ENCODE measurements at regions not wholly inside any gene's neighbourhood (a gene's known extent, or its start where the extent isn't known, plus 50 kb on each side); places are given as distances from the start of the nearest gene placed in this dataset.

DNA sequence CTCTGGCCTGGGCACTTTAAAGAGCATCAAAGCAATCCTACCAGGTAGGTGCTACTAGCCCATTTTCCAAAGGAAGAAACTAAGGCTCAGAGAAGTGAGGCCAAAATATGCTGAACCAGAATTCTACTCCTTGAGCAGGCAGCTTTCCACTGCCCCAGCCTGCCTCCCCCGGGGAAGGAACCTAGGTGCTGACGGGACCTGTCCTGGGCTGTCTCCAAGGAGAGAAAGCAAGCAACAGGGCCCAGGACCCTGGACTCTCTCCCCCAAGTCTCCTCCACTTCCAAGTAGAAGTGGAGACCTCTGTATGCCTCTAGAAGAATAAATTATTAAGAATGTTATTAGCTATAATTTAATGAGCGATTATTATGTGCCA, 159.5 kb downstream of the MRPL14 start:
- DNase-seq (ENCODE audit: low spot score): no peak

DNA sequence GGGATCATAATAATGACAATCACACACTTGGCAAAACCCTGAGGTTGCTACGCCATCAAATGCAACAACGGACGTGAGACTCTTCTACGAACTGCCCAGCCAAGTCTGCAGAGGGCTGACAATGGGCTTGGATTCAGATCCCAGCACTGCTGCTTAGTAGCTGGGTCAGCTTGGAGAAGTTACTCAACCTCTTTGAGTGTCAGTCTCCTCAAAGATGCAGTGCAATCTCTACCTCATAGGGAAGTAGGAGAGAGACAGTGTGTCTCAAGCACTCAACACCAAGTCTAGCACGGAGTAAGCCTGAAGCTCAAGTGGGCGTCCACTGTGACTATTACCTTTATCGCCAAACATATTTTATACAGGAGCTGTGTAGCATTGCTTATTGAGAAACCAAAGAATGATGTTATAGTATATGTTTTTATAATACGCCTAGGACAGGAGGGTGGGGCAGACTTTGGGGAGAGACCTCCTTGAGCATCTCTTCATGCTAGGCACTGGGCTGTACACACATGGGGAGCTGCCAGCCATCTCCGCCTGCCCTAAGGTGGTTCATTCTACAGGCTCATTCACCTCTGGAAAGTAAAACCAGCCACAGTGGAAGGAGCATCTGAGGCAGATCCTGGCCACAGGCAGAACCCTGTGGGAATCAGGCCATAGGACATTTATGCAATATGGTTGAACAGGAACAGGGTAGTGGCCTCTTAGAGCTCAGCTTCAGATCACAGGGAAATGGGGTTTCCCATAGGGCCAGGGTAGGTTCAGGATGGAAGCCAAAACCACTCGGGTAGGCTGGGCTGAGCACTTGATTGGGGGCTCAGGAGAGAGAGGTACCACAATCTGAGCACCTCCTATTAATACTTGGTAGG, 160.2 kb downstream of the MRPL14 start:
- DNase-seq (ENCODE audit: low spot score): no peak

DNA sequence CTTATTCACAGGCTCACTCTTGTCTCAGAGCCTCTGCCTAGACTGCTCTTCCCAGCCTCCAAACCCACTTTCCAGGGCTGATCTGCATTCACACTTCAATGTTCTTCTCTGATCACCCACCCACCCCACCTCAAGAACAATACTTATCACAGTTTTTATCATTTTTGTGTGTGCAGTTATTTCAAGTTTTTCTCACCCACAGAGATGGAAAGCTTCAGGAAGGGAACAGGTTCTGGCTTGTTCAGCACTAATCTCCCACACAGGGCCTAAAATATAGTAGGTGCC, 160.9 kb downstream of the MRPL14 start:
- no peak for DNase-seq (ENCODE audit: low spot score)

DNA sequence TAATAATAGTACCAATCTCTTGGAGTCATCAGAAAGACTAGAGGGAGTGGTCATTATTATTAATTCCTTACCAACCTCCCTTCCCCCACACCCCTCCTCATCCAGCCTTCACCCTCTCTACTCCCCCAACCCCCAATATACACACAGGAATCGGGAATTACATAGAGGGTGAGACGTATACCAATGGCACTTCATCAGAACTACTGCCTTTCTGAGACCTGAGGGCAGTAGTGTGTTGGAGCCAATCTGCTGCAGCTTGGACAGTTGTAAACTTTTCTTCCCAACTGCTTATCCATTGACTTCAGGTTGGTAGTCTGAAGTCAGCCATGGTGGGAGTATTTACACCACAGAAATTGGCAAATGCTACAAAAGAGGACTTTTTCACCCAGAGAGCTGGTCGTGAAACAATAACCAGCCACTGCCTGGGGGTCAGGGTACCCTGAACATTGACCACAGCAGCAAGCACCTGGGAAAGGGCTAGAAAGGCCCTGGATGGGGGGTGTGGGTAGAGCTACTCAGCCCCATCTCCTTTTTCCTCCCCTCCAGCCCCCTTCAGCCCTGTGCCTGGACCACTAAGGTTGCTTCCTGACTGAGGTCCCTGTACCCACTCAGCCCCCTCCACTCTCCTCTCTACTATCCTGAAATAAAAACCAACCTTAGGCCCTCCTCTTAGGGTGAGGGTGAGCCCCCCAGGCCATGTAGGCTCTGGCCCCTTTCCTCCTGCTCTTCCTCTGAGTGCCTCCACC, 161.5 kb downstream of the MRPL14 start:
- DNase-seq (ENCODE audit: low spot score): no peak

DNA sequence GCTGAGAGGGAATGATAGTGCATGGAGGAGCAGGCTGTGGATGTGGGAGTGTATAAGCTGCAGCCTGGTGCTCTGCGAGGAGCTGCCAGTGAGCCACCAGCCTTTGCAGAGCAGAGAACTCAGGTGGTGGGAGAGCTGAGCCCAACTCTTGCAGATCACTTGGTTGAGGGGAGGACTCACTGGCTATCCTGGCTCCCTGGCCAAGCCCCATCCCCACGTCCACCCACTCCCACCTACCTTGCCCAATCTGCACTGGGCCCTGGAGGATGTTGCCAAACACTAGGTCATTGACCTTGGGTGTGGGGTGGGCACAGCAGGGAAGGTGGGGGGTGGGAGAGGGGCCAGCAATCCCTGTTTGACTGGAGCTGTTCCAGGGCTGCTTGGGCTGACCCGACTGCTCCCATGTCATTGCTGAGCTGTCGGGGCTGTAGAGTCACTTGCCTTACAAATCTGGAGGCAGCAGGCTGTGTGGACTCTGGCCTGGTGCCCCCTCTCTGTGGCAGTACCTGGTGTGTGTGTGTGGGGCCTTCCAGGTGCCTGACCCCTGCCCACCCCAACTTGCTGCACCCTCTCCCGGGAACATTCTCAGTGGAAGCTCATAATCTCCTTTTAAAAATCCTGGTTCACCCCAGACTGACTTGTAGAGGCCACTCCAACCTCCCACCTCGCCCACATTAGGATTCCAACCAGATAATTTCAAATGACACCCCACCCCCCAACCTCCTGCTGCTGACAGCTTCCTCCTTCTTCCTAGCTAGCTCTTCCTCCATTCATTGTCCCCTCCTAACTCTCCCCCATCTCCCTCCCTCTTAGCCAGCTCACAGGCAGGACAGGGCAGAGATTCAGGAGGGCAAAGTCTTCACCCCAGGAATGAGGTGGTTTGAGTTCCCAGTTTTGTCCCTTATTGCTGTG, 162.3 kb downstream of the MRPL14 start:
- no peak for DNase-seq (ENCODE audit: low spot score)

DNA sequence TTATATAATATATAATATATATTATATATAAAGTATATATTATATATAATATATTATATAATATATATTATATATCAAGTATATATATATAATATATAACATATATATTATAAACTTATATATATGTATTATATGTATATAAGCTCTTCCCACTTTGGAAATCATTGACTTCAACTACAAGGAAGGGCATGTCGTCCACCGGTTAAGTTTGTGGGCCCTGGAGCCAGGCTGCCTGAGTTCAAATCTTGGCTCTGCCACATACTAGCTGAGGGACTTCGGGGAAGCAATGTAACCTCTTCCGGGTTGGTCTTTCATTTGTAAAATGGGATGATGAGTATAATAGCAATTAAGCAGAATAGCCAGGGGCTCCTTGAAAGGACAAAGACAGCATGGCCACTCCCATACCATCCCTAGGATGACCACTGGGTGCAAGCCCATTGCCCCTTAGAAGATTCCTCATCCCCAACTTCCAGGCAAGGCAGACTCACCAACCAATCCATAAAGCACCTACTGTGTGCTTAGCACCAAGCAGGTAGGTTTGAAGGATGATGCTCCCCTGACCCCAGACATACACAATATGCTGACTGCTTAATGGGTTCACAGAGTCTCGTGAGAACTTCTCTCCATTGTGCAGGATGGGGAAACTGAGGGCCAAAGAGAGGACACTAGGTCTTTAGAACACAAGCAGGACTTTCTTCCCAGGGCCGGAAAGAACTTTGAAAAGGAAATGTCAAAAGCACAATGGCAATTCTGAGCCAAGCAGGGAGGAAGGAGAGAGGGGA, 163.2 kb downstream of the MRPL14 start:
- no peak for DNase-seq (ENCODE audit: low spot score)

DNA sequence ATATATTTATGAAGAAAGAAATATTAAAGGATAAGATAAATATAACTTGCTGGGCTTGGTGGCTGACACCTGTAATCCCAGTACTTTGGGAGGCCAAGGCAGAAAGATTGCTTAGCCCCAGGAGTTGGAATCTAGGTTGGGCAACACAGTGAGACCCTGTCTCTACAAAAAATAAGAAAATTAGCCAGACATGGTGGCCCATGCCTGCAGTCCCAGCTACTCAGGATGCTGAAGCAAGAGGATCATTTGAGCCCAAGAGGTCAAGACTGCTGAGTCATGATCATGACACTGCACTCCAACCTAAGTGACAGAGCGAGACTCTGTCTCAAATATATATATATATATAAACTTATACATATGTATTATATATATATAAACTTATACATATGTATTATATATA, 164.0 kb downstream of the MRPL14 start:
- DNase-seq (ENCODE audit: low spot score): no peak

DNA sequence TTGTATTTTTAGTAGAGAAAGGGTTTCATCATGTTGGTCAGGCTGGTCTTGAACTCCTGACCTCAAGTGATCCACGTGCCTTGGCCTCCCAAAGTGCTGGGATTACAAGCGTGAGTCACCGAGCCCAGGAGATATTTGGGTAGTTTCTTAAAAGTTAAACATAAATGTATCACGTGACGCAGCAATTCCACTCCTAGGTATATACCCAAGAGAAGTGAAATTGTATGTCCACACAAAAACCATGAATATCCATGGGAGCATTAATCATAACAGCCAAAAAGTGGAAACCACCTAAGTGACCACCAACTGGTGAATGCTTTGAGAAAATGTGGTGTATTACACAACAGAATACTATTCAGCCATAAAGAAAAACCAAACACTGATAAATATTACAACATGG, 164.8 kb downstream of the MRPL14 start:
- DNase-seq (ENCODE audit: low spot score): no peak

DNA sequence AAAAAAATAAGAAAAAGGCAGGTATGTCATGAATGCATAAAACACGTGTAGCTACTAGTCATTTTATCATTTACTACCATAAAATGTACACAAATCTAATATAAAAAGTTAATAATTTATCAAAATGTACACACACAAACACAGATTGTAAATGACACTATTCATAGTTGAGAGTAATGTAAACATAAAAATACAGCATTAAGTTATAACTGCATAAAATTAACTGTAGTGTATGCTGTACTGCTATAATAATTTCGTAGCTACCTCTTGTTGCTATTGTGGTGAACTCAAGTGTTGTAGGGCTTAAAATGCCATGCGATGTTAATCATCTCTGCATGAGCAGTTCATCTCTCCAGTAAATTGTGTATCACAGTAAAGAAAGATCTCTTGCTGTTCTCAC, 170.0 kb downstream of the MRPL14 start:
- no peak for DNase-seq (ENCODE audit: low spot score)

DNA sequence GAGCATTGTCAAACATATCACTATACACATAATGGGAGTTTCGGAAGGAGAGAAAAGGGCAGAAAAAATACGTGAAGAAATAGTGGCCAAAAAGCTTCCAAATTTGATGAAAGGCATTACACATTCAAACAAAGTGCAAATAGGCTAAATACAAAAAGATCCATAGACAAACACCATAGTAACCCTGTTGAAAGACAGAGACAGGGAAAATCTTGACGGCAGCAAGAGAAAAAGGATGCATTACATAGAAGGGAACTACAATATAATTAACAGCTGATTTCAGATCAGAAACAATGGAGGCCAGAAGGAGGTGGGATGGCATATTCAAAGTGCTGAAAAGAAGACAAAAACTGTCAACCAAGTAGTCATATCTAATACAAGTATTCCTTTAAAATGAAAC, 170.8 kb downstream of the MRPL14 start:
- DNase-seq (ENCODE audit: low spot score): no peak

DNA sequence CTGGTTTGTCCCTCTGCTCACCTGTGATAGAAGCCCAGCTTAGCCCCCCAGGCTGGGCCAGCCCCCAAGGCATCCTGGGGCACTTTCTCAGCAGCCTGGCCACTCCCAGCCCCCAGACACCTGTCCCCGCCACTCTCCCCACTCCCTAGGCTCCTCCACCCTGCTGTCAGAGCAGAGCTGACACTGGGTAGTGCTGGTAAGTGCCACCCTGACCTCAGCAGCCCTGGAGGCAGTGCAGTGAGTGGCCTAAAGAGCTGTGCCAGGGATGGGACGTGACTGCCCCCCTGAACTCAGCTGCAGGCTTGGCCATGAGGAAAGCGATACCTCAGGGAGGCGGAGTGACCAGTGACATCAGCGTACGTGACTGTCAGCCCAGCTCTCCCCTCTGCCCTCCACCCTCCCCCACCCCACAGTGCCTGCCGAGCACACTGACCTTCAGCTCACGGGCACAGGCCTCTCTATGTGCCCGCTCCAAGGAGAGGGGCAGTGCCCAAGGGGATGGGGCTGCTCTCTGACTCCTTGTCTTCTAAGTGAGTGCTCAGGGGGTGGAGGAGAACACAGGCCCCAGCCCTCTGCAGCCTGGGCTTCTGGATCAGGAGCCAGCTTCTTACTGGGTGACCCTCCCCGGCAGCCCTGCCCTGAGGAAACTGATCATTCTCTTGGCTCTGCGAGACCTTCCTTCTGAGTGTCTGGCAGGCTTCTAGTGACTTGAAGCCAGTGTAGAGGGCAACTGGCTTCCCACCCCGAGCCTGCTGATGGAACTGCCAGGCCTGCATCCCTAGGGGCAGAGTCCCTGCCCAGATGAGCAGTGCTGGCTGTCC, 172.7 kb downstream of the MRPL14 start:
- no peak for DNase-seq (ENCODE audit: low spot score)

DNA sequence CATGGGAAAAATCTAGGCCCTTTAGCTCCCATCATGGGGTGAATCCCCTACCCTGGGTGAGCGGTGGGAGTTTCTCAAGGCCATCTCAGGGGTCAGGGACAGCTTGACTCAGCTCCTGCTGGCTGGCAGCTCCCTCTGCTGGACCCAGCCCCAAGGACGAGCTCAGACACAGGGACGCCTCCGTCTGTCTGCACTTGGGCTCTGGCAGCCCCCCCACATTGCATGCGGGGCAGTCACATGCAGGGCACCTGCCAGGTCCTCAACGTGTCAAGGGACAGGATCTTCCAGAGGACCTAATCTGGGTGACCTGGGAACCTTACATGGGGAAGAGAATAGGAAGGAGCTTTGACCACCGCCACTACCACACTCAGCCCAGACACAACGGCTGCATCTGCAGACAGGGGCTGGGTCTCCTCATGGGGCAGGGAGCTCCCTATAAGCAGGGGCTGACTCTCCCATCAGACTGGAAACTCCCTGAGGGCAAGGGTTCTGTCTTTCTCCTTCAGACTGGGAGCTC, 173.4 kb downstream of the MRPL14 start:
- no peak for DNase-seq (ENCODE audit: low spot score)

DNA sequence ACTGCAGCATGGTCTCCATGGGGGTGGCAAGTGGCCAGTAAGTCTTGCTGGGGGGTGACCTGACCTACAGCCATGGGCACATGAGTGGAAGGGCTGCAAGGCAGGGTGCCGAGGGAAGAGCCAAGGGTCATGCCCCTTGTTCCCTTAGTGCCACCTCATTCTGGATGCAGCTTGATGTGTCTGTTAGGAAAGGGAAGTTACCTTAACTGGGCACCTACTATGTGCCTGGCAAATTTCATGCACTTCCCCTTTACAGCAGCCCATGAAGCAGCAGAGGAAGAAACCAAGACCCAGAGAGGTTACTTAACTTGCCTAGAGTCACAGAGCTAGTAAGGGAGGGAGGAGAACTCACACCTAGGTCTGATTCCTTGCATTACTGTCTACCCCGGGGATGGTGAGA, 174.0 kb downstream of the MRPL14 start:
- no peak for DNase-seq (ENCODE audit: low spot score)

DNA sequence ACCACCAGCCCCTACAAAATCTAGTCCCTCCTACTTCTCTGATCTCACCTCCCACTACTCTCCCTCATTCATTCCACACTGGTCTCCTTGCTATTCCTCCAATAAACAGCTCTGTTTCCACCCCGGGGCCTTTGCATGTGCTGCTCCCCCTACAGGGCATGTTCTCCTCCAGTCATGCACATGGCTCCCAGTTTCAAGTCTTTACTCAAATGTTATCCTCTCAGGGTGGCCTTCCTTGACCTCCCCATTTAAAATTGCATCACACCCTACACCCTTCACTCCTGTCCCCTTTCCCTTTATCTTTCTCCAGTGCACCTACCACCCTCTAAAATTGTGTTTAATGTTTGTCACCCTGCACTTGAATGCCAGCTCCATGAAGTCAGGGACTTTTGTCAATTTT, 174.5 kb downstream of the MRPL14 start:
- no peak for DNase-seq (ENCODE audit: low spot score)

DNA sequence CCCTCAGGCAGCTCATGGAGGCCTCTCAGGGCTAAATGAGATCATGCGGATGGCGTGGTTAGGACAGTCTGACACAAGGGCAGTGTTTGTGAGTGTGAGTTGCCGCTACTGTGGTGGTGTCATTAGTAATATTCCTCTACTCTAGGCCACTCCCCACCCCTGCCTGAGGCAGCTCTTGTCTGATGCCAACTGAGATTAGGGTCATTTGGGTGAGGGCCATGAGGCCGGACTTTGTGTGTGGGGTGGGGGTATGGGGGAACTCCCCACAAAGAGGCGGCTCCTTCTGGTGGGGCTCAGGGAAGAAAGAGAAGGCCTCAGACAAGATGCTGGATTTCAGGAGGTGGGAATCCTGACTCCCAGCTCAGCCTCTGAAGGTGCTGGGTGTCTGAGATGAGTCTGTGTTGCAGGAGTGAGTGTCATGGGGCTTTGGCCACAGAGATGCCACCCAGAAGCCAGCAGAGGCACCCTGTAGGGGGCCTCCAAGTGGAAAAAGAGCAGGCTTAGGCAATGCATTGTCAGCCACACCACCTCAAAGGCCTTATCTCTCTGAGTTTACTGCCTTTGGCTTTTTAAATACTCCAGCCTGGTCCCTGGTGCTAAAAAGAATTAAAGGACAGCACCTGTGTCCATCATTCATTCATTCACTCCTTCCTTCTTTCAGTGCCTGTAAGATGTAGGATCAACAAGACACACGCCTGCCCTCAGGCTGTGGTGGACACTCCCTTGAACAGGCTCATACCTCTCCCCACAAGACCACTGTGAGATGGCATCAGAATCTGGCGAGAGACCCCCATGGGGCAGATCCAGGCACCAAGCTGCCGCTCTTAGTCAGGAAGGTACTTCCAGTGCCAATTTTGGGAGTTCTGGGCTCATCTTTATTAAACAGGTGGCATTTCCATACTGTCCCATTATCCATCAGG, 175.2 kb downstream of the MRPL14 start:
- DNase-seq (ENCODE audit: low spot score): no peak

DNA sequence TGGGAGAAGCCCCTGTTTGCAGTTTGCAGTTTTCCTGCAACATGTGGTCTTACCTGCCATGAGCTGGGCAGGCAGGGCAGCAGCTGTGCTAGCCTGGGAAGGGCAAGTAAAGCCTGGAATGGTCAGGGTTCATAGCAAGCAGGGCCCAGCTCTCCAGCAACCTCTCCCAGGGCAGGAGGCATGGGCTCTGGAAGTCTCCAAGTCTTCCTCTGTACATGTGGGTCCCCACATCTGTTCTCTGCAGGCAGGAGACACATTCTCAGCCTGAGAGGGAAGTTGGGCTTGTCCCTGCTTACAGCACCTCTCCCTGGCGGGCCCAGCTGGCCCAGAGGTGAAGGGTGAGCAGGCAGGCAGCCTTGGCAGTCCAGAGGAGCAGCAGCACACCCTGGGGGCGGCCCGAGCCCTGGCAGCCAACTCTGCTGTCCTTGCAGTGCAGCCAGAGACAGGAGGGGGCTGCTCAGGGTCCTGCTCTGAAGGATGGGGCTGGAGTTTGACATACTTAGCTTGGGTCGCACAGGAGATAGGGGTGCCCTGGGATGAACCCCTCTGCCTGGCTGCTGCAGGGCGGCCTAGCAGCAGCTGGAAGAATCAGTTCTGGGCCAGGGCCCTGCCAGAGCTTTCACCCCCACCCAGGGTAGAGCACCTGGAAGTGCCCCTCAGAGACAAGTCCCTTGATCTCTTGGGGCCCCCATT, 176.0 kb downstream of the MRPL14 start:
- DNase-seq (ENCODE audit: low spot score): no peak

DNA sequence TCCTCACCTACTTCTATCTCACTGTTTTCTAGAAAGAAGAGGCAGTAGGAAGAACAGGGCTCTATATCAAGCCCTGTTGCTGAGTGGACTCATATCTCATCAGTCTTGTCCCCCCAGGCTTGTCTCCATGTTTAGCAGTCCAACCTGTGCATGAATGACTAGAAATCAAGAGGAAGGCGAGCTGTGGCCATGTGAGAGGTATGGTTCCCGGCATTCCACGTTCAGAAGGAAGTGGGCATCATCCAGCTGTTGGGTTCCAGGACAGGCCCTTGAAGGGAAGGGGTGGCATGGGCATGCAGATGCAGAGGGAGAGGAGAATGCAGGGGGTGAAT, 176.6 kb downstream of the MRPL14 start:
- DNase-seq (ENCODE audit: low spot score): no peak

DNA sequence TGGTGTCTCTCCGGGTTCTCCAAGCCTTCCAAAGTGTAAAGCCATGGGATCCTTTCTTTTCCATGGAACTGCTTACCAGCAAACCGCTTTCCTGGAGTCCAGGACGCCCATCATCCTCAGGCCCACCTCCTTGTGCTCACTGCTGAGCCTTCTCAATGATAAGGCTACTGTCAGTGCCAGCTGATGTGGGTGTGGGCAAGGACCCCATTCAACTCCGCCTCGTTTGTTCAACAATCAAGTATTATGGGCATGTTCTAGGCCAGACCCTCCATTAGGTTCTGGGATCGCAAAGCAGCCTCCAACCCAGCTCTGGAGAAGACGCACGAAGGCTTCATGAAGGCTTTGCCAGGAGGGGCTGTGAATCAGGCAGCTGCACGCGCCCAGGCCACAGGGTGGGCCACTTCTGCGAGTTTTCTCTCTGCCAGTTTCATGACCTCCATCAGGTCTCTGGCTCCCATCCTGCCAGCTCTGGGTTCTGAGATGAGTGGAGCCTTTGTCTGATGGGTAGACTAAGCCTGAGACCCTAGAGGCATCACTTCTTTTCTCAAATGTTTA, 177.1 kb downstream of the MRPL14 start:
- DNase-seq (ENCODE audit: low spot score): no peak

DNA sequence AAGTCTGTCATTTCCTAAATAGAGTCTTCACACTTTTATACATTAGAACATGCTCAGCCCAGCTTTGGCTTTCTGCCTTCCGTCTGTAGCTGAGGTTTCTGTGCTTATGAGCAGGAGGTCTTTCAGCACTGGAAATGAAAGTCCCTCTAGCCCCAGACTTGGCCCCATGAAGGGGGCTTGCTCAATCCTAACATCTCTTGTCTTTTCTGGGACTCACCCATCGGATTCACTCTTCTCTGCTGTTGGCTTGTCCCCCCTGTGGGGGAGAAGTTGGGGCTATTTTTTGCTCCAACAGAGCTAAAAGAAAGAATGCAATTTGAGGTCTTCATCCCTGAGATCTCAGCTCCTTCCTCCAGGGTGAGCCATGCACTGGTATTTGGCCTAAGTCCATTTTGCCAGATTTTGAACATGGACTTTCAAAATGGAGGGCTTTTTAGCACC, 177.7 kb downstream of the MRPL14 start:
- no peak for DNase-seq (ENCODE audit: low spot score)

All from CD4-positive, alpha-beta T cell treated with Interleukin-6 at 100 ng/mL for 8 hours (primary cell).